ENCODE measurements at regions not wholly inside any gene's neighbourhood (a gene's known extent, or its start where the extent isn't known, plus 50 kb on each side); places are given as distances from the start of the nearest gene placed in this dataset.

- Mint-ChIP-seq H3K36me3 (no peaks in the 10 kb centered on the region), H3K27ac (no peak overlapping the region), H3K4me3 (no peak overlapping the region), H3K9me3 (peaks cover 34% of the 10 kb centered on the region), H3K27me3 (ENCODE audit: low read depth) (no peaks in the 10 kb centered on the region; the same call in 1 of the 2 replicates), H3K4me1 (no peaks in the 10 kb centered on the region)
- DNase-seq (ENCODE audit: low spot score) (no peak), ATAC-seq (no peak)
- CTCF ChIA-PET: interaction anchor here (1.2 kb wide), 1 partner anchor 167 kb away, joined by 3 read pairs; no protein-coding TSS in a partner anchor
- TF ChIP-seq, protein P1, sequence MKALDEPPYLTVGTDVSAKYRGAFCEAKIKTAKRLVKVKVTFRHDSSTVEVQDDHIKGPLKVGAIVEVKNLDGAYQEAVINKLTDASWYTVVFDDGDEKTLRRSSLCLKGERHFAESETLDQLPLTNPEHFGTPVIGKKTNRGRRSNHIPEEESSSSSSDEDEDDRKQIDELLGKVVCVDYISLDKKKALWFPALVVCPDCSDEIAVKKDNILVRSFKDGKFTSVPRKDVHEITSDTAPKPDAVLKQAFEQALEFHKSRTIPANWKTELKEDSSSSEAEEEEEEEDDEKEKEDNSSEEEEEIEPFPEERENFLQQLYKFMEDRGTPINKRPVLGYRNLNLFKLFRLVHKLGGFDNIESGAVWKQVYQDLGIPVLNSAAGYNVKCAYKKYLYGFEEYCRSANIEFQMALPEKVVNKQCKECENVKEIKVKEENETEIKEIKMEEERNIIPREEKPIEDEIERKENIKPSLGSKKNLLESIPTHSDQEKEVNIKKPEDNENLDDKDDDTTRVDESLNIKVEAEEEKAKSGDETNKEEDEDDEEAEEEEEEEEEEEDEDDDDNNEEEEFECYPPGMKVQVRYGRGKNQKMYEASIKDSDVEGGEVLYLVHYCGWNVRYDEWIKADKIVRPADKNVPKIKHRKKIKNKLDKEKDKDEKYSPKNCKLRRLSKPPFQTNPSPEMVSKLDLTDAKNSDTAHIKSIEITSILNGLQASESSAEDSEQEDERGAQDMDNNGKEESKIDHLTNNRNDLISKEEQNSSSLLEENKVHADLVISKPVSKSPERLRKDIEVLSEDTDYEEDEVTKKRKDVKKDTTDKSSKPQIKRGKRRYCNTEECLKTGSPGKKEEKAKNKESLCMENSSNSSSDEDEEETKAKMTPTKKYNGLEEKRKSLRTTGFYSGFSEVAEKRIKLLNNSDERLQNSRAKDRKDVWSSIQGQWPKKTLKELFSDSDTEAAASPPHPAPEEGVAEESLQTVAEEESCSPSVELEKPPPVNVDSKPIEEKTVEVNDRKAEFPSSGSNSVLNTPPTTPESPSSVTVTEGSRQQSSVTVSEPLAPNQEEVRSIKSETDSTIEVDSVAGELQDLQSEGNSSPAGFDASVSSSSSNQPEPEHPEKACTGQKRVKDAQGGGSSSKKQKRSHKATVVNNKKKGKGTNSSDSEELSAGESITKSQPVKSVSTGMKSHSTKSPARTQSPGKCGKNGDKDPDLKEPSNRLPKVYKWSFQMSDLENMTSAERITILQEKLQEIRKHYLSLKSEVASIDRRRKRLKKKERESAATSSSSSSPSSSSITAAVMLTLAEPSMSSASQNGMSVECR (CRISPR knock-in tag; IDR thresholded peaks at IDR 0.05; ENCODE audit: borderline replicate concordance): no peak
- TF ChIP-seq ZNF396 (CRISPR knock-in tag; IDR thresholded peaks at IDR 0.05; ENCODE audit: borderline replicate concordance) (no peak), NR3C1 (CRISPR knock-in tag; conservative IDR thresholded peaks at IDR 0.05; ENCODE audit: low read depth) (no peak), KAT7 (CRISPR knock-in tag; IDR thresholded peaks at IDR 0.05; ENCODE audit: borderline replicate concordance) (no peak), PREB (CRISPR knock-in tag; IDR thresholded peaks at IDR 0.05; ENCODE audit: borderline replicate concordance) (no peak), GTF2I (CRISPR knock-in tag; conservative IDR thresholded peaks at IDR 0.05) (no peak), RORB (CRISPR knock-in tag; IDR thresholded peaks at IDR 0.05) (no peak), OVOL2 (CRISPR knock-in tag; IDR thresholded peaks at IDR 0.05; ENCODE audit: borderline replicate concordance) (no peak), NR2C2 (CRISPR knock-in tag; IDR thresholded peaks at IDR 0.05) (no peak), ZMAT4 (CRISPR knock-in tag; IDR thresholded peaks at IDR 0.05) (no peak)
- TF ChIP-seq, protein P2, sequence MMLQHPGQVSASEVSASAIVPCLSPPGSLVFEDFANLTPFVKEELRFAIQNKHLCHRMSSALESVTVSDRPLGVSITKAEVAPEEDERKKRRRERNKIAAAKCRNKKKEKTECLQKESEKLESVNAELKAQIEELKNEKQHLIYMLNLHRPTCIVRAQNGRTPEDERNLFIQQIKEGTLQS (CRISPR knock-in tag; conservative IDR thresholded peaks at IDR 0.05): no peak
- TF ChIP-seq, protein P3, sequence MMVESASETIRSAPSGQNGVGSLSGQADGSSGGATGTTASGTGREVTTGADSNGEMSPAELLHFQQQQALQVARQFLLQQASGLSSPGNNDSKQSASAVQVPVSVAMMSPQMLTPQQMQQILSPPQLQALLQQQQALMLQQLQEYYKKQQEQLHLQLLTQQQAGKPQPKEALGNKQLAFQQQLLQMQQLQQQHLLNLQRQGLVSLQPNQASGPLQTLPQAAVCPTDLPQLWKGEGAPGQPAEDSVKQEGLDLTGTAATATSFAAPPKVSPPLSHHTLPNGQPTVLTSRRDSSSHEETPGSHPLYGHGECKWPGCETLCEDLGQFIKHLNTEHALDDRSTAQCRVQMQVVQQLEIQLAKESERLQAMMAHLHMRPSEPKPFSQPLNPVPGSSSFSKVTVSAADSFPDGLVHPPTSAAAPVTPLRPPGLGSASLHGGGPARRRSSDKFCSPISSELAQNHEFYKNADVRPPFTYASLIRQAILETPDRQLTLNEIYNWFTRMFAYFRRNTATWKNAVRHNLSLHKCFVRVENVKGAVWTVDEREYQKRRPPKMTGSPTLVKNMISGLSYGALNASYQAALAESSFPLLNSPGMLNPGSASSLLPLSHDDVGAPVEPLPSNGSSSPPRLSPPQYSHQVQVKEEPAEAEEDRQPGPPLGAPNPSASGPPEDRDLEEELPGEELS (CRISPR knock-in tag; IDR thresholded peaks at IDR 0.05): no peak
- TF ChIP-seq, protein P4, sequence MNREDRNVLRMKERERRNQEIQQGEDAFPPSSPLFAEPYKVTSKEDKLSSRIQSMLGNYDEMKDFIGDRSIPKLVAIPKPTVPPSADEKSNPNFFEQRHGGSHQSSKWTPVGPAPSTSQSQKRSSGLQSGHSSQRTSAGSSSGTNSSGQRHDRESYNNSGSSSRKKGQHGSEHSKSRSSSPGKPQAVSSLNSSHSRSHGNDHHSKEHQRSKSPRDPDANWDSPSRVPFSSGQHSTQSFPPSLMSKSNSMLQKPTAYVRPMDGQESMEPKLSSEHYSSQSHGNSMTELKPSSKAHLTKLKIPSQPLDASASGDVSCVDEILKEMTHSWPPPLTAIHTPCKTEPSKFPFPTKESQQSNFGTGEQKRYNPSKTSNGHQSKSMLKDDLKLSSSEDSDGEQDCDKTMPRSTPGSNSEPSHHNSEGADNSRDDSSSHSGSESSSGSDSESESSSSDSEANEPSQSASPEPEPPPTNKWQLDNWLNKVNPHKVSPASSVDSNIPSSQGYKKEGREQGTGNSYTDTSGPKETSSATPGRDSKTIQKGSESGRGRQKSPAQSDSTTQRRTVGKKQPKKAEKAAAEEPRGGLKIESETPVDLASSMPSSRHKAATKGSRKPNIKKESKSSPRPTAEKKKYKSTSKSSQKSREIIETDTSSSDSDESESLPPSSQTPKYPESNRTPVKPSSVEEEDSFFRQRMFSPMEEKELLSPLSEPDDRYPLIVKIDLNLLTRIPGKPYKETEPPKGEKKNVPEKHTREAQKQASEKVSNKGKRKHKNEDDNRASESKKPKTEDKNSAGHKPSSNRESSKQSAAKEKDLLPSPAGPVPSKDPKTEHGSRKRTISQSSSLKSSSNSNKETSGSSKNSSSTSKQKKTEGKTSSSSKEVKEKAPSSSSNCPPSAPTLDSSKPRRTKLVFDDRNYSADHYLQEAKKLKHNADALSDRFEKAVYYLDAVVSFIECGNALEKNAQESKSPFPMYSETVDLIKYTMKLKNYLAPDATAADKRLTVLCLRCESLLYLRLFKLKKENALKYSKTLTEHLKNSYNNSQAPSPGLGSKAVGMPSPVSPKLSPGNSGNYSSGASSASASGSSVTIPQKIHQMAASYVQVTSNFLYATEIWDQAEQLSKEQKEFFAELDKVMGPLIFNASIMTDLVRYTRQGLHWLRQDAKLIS (CRISPR knock-in tag; IDR thresholded peaks at IDR 0.05; ENCODE audit: borderline replicate concordance): no peak
- TF ChIP-seq, protein P5, sequence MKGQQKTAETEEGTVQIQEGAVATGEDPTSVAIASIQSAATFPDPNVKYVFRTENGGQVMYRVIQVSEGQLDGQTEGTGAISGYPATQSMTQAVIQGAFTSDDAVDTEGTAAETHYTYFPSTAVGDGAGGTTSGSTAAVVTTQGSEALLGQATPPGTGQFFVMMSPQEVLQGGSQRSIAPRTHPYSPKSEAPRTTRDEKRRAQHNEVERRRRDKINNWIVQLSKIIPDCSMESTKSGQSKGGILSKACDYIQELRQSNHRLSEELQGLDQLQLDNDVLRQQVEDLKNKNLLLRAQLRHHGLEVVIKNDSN (CRISPR knock-in tag; IDR thresholded peaks at IDR 0.05): no peak
- TF ChIP-seq, protein P6, sequence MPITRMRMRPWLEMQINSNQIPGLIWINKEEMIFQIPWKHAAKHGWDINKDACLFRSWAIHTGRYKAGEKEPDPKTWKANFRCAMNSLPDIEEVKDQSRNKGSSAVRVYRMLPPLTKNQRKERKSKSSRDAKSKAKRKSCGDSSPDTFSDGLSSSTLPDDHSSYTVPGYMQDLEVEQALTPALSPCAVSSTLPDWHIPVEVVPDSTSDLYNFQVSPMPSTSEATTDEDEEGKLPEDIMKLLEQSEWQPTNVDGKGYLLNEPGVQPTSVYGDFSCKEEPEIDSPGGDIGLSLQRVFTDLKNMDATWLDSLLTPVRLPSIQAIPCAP (CRISPR knock-in tag; IDR thresholded peaks at IDR 0.05): no peak
- POLR2A ChIA-PET: no interaction called here
Observed at GRCh38 chr5:8740595-8740994, 805.3 kb downstream of the SEMA5A start.
